CD4-positive, alpha-beta T cell (primary cell): ENCODE measurements at regions not wholly inside any gene's neighbourhood (a gene's known extent, or its start where the extent isn't known, plus 50 kb on each side); places are given as distances from the start of the nearest gene placed in this dataset.

Experiments used
- ATAC-seq: fragments of 200-7000 bp; cut with Tn5 transposase; one replicate; pipeline ENCODE4 v1.10.0; 2022; ENCODE audit warnings: mild to moderate bottlenecking; ENCODE audit not compliant: poor library complexity
- CTCF ChIA-PET: fragments of 350-600 bp; sonication (Branson Sonifier 250); formaldehyde crosslinking; loops from one replicate; lab custom pipeline; 2021; ENCODE audit warnings: antibody characterized with exemption, inconsistent platforms; lab: Charles Lee
- POLR2A ChIA-PET: fragments of 350-600 bp; sonication (Branson Sonifier 250); formaldehyde crosslinking; loops from one replicate; lab custom pipeline; 2021; ENCODE audit warnings: antibody characterized with exemption, inconsistent platforms; lab: Charles Lee
- DNase-seq, 14 experiments: peaks; one replicate each; pipeline ENCODE4 v3.0.0-alpha.2; 2013 to 2020; ENCODE audit warnings: mixed read lengths in 2 of 14
- H3K27ac ChIP-seq, 2 donors: one replicate each; pipeline versions ENCODE4 v1.5.1 to v1.7.0; 2013; ENCODE audit warnings: low read length in 2 of 2, low read depth in 1 of 2, mild to moderate bottlenecking in 1 of 2
- H3K27me3 ChIP-seq, 2 experiments: 1 replicate in 1 of 2; 2 replicates in 1 of 2; pipeline versions ENCODE4 v1.6.1 to v1.7.0; 2013; ENCODE audit warnings: low read length in 2 of 2, control low read depth in 1 of 2, mild to moderate bottlenecking in 1 of 2, moderate library complexity in 1 of 2; ENCODE audit not compliant: insufficient read depth in 2 of 2, control insufficient read depth in 1 of 2
- H3K36me3 ChIP-seq: one replicate; pipeline ENCODE4 v1.6.1; 2013; ENCODE audit warnings: low read length, control low read depth; ENCODE audit not compliant: insufficient read depth
- H3K4me1 ChIP-seq: one replicate; pipeline ENCODE4 v1.6.1; 2013; ENCODE audit warnings: low read length, control low read depth; ENCODE audit not compliant: insufficient read depth
- H3K4me3 ChIP-seq: one replicate; pipeline ENCODE4 v1.5.1; 2013; ENCODE audit warnings: mild to moderate bottlenecking, low read length, moderate library complexity
- H3K9me3 ChIP-seq, 2 experiments: 1 replicate in 1 of 2; 2 replicates in 1 of 2; pipeline versions ENCODE4 v1.6.1 to v1.7.0; 2013; ENCODE audit warnings: low read length in 2 of 2, mild to moderate bottlenecking in 2 of 2, control low read depth in 1 of 2, moderate library complexity in 1 of 2; ENCODE audit not compliant: control insufficient read depth in 1 of 2, insufficient read depth in 1 of 2
- H3K27ac Mint-ChIP-seq: one replicate; pipeline ENCODE4 v1.8.0; 2020; ENCODE audit warnings: mixed read lengths
- H3K27me3 Mint-ChIP-seq: one replicate; pipeline ENCODE4 v1.8.0; 2021; ENCODE audit warnings: mixed read lengths
- H3K36me3 Mint-ChIP-seq: one replicate; pipeline ENCODE4 v1.8.0; 2021; ENCODE audit warnings: low read depth, mixed read lengths
- H3K4me1 Mint-ChIP-seq: one replicate; pipeline ENCODE4 v1.8.0; 2021; ENCODE audit warnings: low read depth, mixed read lengths
- H3K4me3 Mint-ChIP-seq: one replicate; pipeline ENCODE4 v1.8.0; 2020; ENCODE audit warnings: mild to moderate bottlenecking, mixed read lengths
- H3K9me3 Mint-ChIP-seq: one replicate; pipeline ENCODE4 v1.8.0; 2020; ENCODE audit warnings: mixed read lengths
- intact Hi-C, 2 experiments: fragments of 100-400 bp; cut with DNase I in 1 of 2; cut with micrococcal nuclease in 1 of 2; formaldehyde crosslinking; loops; one replicate each; pipeline versions ENCODE4 v1.15.1 to v1.9.0; 2023 to 2025; cut with DNase I, micrococcal nuclease
- TF ChIP-seq, protein P1 (sequence below): fragments of 200-600 bp; IDR thresholded peaks from one replicate; pipeline ENCODE4 v1.8.0; 2022; ENCODE audit warnings: antibody characterized with exemption, mild to moderate bottlenecking

- ChIA-PET CTCF (no interaction called here), POLR2A (no interaction called here)
- Histone ChIP-seq H3K27ac (no peak overlapping the region), H3K9me3 (no peaks in the 10 kb centered on the region), H3K4me1 (no peaks in the 10 kb centered on the region), H3K36me3 (no peaks in the 10 kb centered on the region), H3K4me3 (no peak overlapping the region), H3K27me3 (no peaks in the 10 kb centered on the region)
- intact Hi-C loops: no loop called here
- DNase-seq: no peak
- peaks cover 2% of the 10 kb centered on the region for H3K9me3 Mint-ChIP-seq
- TF ChIP-seq, protein P1, sequence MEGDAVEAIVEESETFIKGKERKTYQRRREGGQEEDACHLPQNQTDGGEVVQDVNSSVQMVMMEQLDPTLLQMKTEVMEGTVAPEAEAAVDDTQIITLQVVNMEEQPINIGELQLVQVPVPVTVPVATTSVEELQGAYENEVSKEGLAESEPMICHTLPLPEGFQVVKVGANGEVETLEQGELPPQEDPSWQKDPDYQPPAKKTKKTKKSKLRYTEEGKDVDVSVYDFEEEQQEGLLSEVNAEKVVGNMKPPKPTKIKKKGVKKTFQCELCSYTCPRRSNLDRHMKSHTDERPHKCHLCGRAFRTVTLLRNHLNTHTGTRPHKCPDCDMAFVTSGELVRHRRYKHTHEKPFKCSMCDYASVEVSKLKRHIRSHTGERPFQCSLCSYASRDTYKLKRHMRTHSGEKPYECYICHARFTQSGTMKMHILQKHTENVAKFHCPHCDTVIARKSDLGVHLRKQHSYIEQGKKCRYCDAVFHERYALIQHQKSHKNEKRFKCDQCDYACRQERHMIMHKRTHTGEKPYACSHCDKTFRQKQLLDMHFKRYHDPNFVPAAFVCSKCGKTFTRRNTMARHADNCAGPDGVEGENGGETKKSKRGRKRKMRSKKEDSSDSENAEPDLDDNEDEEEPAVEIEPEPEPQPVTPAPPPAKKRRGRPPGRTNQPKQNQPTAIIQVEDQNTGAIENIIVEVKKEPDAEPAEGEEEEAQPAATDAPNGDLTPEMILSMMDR: no peak
- no peak overlapping the region for H3K27ac Mint-ChIP-seq
- H3K4me1 Mint-ChIP-seq: no peaks in the 10 kb centered on the region
- H3K36me3 Mint-ChIP-seq: no peaks in the 10 kb centered on the region
- no peak overlapping the region for H3K4me3 Mint-ChIP-seq
- no peak for ATAC-seq
- peaks cover 27% of the 10 kb centered on the region for H3K27me3 Mint-ChIP-seq
Measured at GRCh38 chr4:41838590-41838989, 90.1 kb upstream of the PHOX2B start.

GRCh38 chr4:41835321-41835995 lies 86.9 kb upstream of the PHOX2B start:
- DNase-seq (no peak), ATAC-seq (no peak)
- H3K9me3 ChIP-seq: no peaks in the 10 kb centered on the region
- Mint-ChIP-seq H3K4me1 (no peaks in the 10 kb centered on the region), H3K27ac (no peak overlapping the region), H3K4me3 (no peak overlapping the region), H3K27me3 (peaks cover 53% of the 10 kb centered on the region), H3K9me3 (peaks cover 2% of the 10 kb centered on the region), H3K36me3 (no peaks in the 10 kb centered on the region)
- no peak overlapping the region for H3K27ac ChIP-seq
- no peaks in the 10 kb centered on the region for H3K4me1 ChIP-seq
- TF ChIP-seq, protein P1: no peak
- CTCF ChIA-PET: no interaction called here
- intact Hi-C loops: no loop called here
- no peaks in the 10 kb centered on the region for H3K27me3 ChIP-seq
- H3K36me3 ChIP-seq: no peaks in the 10 kb centered on the region
- no peak overlapping the region for H3K4me3 ChIP-seq
- POLR2A ChIA-PET: no interaction called here

DNA sequence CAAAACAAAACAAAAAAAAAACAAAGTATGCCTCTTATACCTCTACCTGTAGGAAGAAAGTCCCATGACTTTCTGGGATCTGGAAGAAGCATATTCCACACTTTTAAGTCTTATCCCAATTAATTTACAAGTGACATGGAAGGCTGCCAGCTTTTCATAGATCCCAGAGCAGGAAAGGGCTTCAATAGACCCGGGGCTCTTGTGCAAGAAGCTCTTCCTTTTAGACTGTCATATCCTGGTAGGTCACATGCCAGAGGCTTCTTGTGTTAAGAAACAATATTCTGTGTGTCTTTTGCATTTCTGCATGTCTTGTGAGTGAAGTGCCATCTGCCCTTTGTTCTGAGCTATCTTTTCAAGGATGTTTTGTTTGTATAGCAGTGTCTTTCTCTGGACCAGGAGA lies 84.4 kb upstream of the PHOX2B start:
- intact Hi-C loops: no loop called here
- peaks cover 56% of the 10 kb centered on the region for H3K27me3 Mint-ChIP-seq
- ATAC-seq (no peak), DNase-seq (no peak)
- POLR2A ChIA-PET: no interaction called here
- no peaks in the 10 kb centered on the region for H3K36me3 Mint-ChIP-seq
- H3K9me3 Mint-ChIP-seq: peaks cover 2% of the 10 kb centered on the region
- TF ChIP-seq, protein P1: no peak
- H3K4me3 ChIP-seq: no peak overlapping the region
- no peaks in the 10 kb centered on the region for H3K36me3 ChIP-seq
- no peaks in the 10 kb centered on the region for H3K4me1 Mint-ChIP-seq
- no peak overlapping the region for H3K27ac ChIP-seq
- H3K27ac Mint-ChIP-seq: no peak overlapping the region
- no peaks in the 10 kb centered on the region for H3K27me3 ChIP-seq
- H3K9me3 ChIP-seq: no peaks in the 10 kb centered on the region
- CTCF ChIA-PET: no interaction called here
- H3K4me1 ChIP-seq: no peaks in the 10 kb centered on the region
- no peak overlapping the region for H3K4me3 Mint-ChIP-seq
